ENCODE measurements at regions not wholly inside any gene's neighbourhood (a gene's known extent, or its start where the extent isn't known, plus 50 kb on each side); places are given as distances from the start of the nearest gene placed in this dataset.
"Not testable (repeated sequence)": the region's sequence is repeated elsewhere in the genome, so short reads cannot be mapped to it uniquely, and the experiment has no call there.

- DNase-seq = no peak
Observed at GRCh38 chr16:9014389-9014788, 50.7 kb upstream of the USP7 start.

GRCh38 chr16:9015489-9015888 is 51.8 kb upstream of the USP7 start:
- no peak for DNase-seq

- not testable (repeated sequence) for DNase-seq
Observed at GRCh38 chr16:9016005-9016404, 52.3 kb upstream of the USP7 start.

- no peak for DNase-seq
Observed at GRCh38 chr16:9016824-9017223, 53.1 kb upstream of the USP7 start.

GRCh38 chr16:9027070-9027799 is 63.5 kb upstream of the USP7 start:
- no peak for DNase-seq

GRCh38 chr16:9028491-9028890 is 63.0 kb upstream of the HAPSTR1 start:
- DNase-seq = not testable (repeated sequence)

- no peak for DNase-seq
Observed at GRCh38 chr16:9031107-9031506, 60.3 kb upstream of the HAPSTR1 start.

GRCh38 chr16:9033125-9033830 is 58.2 kb upstream of the HAPSTR1 start:
- DNase-seq = peak; percentile 71

GRCh38 chr16:9034056-9034455 is 57.4 kb upstream of the HAPSTR1 start:
- no peak for DNase-seq

- no peak for DNase-seq
Observed at GRCh38 chr16:9035996-9036395, 55.4 kb upstream of the HAPSTR1 start.

- peak; percentile 53 for DNase-seq
Observed at GRCh38 chr16:9039210-9039609, 52.2 kb upstream of the HAPSTR1 start.

- no peak for DNase-seq
Observed at GRCh38 chr16:9040800-9041412, 50.5 kb upstream of the HAPSTR1 start.
